Karpas-422 (cell line): ENCODE measurements at regions not wholly inside any gene's neighbourhood (a gene's known extent, or its start where the extent isn't known, plus 50 kb on each side); places are given as distances from the start of the nearest gene placed in this dataset.

ENCODE experiments used
- DNase-seq: peaks from one replicate; pipeline ENCODE4 v3.0.0-alpha.2; 2015
- H2AFZ ChIP-seq: fragments of 200-600 bp; sonication (generic); 2 replicates; pipeline ENCODE4 v1.6.1; 2014; ENCODE audit warnings: antibody characterized with exemption, low read length, mixed read lengths
- H3K27ac ChIP-seq: fragments of 200-600 bp; sonication (generic); 2 replicates; pipeline ENCODE4 v1.5.1; 2014; ENCODE audit warnings: mild to moderate bottlenecking, low read length, moderate library complexity
- H3K27me3 ChIP-seq: fragments of 200-600 bp; sonication (generic); 2 replicates; pipeline ENCODE4 v1.6.1; 2014; ENCODE audit warnings: low read length, mixed read lengths
- H3K36me3 ChIP-seq: fragments of 200-600 bp; sonication (generic); 2 replicates; pipeline ENCODE4 v1.6.1; 2014; ENCODE audit warnings: low read length, mixed read lengths; ENCODE audit not compliant: insufficient read depth
- H3K4me1 ChIP-seq: fragments of 200-600 bp; sonication (generic); 2 replicates; pipeline ENCODE4 v1.6.1; 2014; ENCODE audit warnings: mild to moderate bottlenecking, low read length, mixed read lengths
- H3K4me2 ChIP-seq: fragments of 200-600 bp; sonication (generic); 2 replicates; pipeline ENCODE4 v1.6.1; 2014; ENCODE audit warnings: low read length, low read depth, mild to moderate bottlenecking; ENCODE audit not compliant: poor library complexity, severe bottlenecking
- H3K4me3 ChIP-seq: fragments of 200-600 bp; sonication (generic); 2 replicates; pipeline ENCODE4 v1.5.1; 2014; ENCODE audit warnings: mild to moderate bottlenecking, antibody characterized with exemption, low read length, mixed read lengths
- H3K79me2 ChIP-seq: fragments of 200-600 bp; sonication (generic); 2 replicates; pipeline ENCODE4 v1.6.1; 2014; ENCODE audit warnings: mild to moderate bottlenecking, low read length, mixed read lengths
- H3K9ac ChIP-seq: fragments of 200-600 bp; sonication (generic); 2 replicates; pipeline ENCODE4 v1.6.0; 2014; ENCODE audit warnings: low read length
- H3K9me2 ChIP-seq: fragments of 200-600 bp; sonication (generic), shearing (Covaris generic); replicated peaks from 2 replicates; pipeline ENCODE4 v1.6.0; 2014; ENCODE audit warnings: mild to moderate bottlenecking, low read length, moderate library complexity; ENCODE audit not compliant: insufficient read depth
- H3K9me3 ChIP-seq: fragments of 300-700, 200-600 bp; sonication (generic); 2 replicates; pipeline ENCODE4 v1.6.1; 2014; ENCODE audit warnings: low read length, mixed read lengths
- H4K20me1 ChIP-seq: fragments of 200-600 bp; sonication (generic); 2 replicates; pipeline ENCODE4 v1.6.1; 2014; ENCODE audit warnings: mild to moderate bottlenecking, antibody characterized with exemption, low read length, low read depth; ENCODE audit not compliant: insufficient read depth

DNA sequence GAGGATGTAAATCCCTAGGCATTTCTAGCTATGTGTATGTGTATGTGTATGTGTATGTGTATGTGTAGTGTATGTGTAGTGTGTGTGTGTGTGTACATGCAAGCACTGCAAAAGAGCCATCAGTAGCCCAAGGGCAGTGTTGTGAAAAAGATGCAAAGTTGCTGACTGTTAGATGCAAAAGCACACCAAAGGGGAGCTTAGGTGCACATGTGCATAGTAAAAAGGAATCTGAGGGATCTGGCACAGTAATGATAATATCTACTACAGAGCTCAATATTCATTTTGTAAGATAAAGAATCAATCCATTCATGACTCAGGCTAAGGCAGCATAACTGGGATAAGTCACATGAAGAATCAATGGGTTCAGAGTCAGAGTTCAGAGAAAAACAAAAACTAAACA lies 80.2 kb downstream of the TMEM47 start:
- no peaks in the 10 kb centered on the region for H4K20me1 ChIP-seq
- H3K27ac ChIP-seq: no peak overlapping the region
- no peak overlapping the region for H2AFZ ChIP-seq
- no peak for DNase-seq
- H3K9me3 ChIP-seq: peaks cover 8% of the 10 kb centered on the region; the same call in 1 of the 2 replicates
- H3K4me1 ChIP-seq: no peaks in the 10 kb centered on the region
- H3K4me3 ChIP-seq: no peak overlapping the region
- no peak overlapping the region for H3K4me2 ChIP-seq
- no peak overlapping the region for H3K9ac ChIP-seq
- H3K36me3 ChIP-seq: no peaks in the 10 kb centered on the region
- H3K79me2 ChIP-seq: no peaks in the 10 kb centered on the region
- H3K9me2 ChIP-seq: no peaks in the 10 kb centered on the region
- no peaks in the 10 kb centered on the region for H3K27me3 ChIP-seq

GRCh38 chrX:34565981-34566380 lies 91.1 kb downstream of the TMEM47 start:
- Histone ChIP-seq H2AFZ (no peak overlapping the region), H3K9me2 (no peaks in the 10 kb centered on the region), H3K9ac (no peak overlapping the region), H3K9me3 (peaks cover 17% of the 10 kb centered on the region), H3K4me3 (no peak overlapping the region), H3K4me1 (no peaks in the 10 kb centered on the region), H3K27ac (no peak overlapping the region), H4K20me1 (no peaks in the 10 kb centered on the region), H3K36me3 (no peaks in the 10 kb centered on the region), H3K27me3 (no peaks in the 10 kb centered on the region), H3K79me2 (no peaks in the 10 kb centered on the region), H3K4me2 (no peak overlapping the region)
- DNase-seq: no peak

GRCh38 chrX:34563804-34564203 lies 93.3 kb downstream of the TMEM47 start:
- H3K27ac ChIP-seq: no peak overlapping the region
- H3K9me3 ChIP-seq: peaks cover 21% of the 10 kb centered on the region
- no peak for DNase-seq
- no peaks in the 10 kb centered on the region for H3K79me2 ChIP-seq
- H3K4me1 ChIP-seq: no peaks in the 10 kb centered on the region
- no peak overlapping the region for H2AFZ ChIP-seq
- H3K4me3 ChIP-seq: no peak overlapping the region
- no peak overlapping the region for H3K4me2 ChIP-seq
- H3K9ac ChIP-seq: no peak overlapping the region
- H3K9me2 ChIP-seq: no peaks in the 10 kb centered on the region
- H4K20me1 ChIP-seq: no peaks in the 10 kb centered on the region
- H3K36me3 ChIP-seq: no peaks in the 10 kb centered on the region
- no peaks in the 10 kb centered on the region for H3K27me3 ChIP-seq

DNA sequence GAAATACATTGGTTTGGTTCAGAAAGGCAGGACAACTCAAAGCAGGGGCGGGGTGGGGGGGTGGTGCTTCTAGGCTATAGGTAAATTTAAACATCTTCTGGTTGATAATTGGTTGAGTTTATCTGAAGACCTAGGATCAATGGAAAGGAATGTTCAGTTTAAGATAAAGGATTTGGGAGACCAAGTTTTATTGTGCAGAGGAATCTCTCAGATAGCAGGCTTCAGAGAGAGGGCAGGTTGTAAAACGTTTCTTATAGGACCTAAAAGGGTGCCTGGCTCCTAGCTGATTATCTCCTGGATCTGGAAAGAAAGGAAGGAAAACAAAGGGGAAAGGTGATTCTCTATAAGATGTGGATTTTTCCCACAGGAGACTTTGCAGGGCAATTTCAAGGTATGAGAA lies 94.0 kb downstream of the TMEM47 start:
- no peaks in the 10 kb centered on the region for H3K79me2 ChIP-seq
- H3K27me3 ChIP-seq: no peaks in the 10 kb centered on the region
- H3K36me3 ChIP-seq: no peaks in the 10 kb centered on the region
- no peaks in the 10 kb centered on the region for H3K4me1 ChIP-seq
- no peak overlapping the region for H3K9ac ChIP-seq
- H3K9me2 ChIP-seq: no peaks in the 10 kb centered on the region
- H3K4me2 ChIP-seq: no peak overlapping the region
- no peak for DNase-seq
- H2AFZ ChIP-seq: no peak overlapping the region
- no peaks in the 10 kb centered on the region for H4K20me1 ChIP-seq
- no peak overlapping the region for H3K4me3 ChIP-seq
- peaks cover 21% of the 10 kb centered on the region for H3K9me3 ChIP-seq
- H3K27ac ChIP-seq: no peak overlapping the region

GRCh38 chrX:34562006-34562405 lies 95.1 kb downstream of the TMEM47 start:
- H3K79me2 ChIP-seq: no peaks in the 10 kb centered on the region
- H4K20me1 ChIP-seq: no peaks in the 10 kb centered on the region
- no peak overlapping the region for H3K4me3 ChIP-seq
- H3K36me3 ChIP-seq: no peaks in the 10 kb centered on the region
- peaks cover 18% of the 10 kb centered on the region for H3K9me3 ChIP-seq
- no peak overlapping the region for H3K27ac ChIP-seq
- no peak overlapping the region for H3K4me2 ChIP-seq
- no peak overlapping the region for H3K9ac ChIP-seq
- DNase-seq: no peak
- H2AFZ ChIP-seq: no peak overlapping the region
- H3K9me2 ChIP-seq: no peaks in the 10 kb centered on the region
- no peaks in the 10 kb centered on the region for H3K4me1 ChIP-seq
- no peaks in the 10 kb centered on the region for H3K27me3 ChIP-seq

- Histone ChIP-seq H3K9ac (no peak overlapping the region), H3K9me3 (peaks cover 12% of the 10 kb centered on the region), H3K4me1 (no peaks in the 10 kb centered on the region), H3K27ac (no peak overlapping the region), H3K27me3 (no peaks in the 10 kb centered on the region), H3K4me2 (no peak overlapping the region), H2AFZ (no peak overlapping the region), H3K9me2 (no peaks in the 10 kb centered on the region), H3K36me3 (no peaks in the 10 kb centered on the region), H3K4me3 (no peak overlapping the region), H3K79me2 (no peaks in the 10 kb centered on the region), H4K20me1 (no peaks in the 10 kb centered on the region)
- DNase-seq: no peak
Observed at GRCh38 chrX:34560180-34560579, 96.9 kb downstream of the TMEM47 start.

DNA sequence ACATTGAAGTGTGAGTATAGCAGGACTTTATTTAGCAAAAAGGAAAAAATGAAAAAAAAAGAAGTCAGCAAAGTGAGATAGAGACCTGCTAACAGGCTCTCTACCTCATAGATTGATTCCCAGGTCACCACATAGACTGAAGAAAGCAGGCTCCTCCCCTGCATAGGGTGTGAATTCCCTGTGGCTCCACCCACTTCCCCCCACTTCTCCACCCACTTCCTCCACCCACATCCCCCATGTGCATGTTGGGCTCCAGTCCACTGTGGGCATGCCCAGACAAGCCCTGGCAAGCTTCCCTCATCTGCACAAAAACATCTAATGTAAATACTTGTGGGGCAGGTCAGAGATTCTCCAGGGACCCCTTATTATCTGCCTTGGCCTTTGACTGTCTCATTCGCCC lies 97.8 kb downstream of the TMEM47 start:
- no peaks in the 10 kb centered on the region for H3K4me1 ChIP-seq
- no peaks in the 10 kb centered on the region for H3K79me2 ChIP-seq
- peaks cover 7% of the 10 kb centered on the region for H3K9me3 ChIP-seq
- no peak overlapping the region for H3K27ac ChIP-seq
- H3K4me3 ChIP-seq: no peak overlapping the region
- DNase-seq: no peak
- no peaks in the 10 kb centered on the region for H3K27me3 ChIP-seq
- no peaks in the 10 kb centered on the region for H3K9me2 ChIP-seq
- no peak overlapping the region for H3K9ac ChIP-seq
- no peak overlapping the region for H3K4me2 ChIP-seq
- no peaks in the 10 kb centered on the region for H4K20me1 ChIP-seq
- H3K36me3 ChIP-seq: no peaks in the 10 kb centered on the region
- H2AFZ ChIP-seq: no peak overlapping the region

- no peaks in the 10 kb centered on the region for H3K36me3 ChIP-seq
- no peaks in the 10 kb centered on the region for H3K9me2 ChIP-seq
- no peak for DNase-seq
- H3K27me3 ChIP-seq: no peaks in the 10 kb centered on the region
- H4K20me1 ChIP-seq: no peaks in the 10 kb centered on the region
- H3K79me2 ChIP-seq: no peaks in the 10 kb centered on the region
- H2AFZ ChIP-seq: no peak overlapping the region
- H3K9ac ChIP-seq: no peak overlapping the region
- H3K4me3 ChIP-seq: no peak overlapping the region
- no peak overlapping the region for H3K27ac ChIP-seq
- H3K4me2 ChIP-seq: no peak overlapping the region
- H3K4me1 ChIP-seq: no peaks in the 10 kb centered on the region
- H3K9me3 ChIP-seq: peaks cover 4% of the 10 kb centered on the region; the same call in 1 of the 2 replicates
Observed at GRCh38 chrX:34557733-34558132, 99.4 kb downstream of the TMEM47 start.

DNA sequence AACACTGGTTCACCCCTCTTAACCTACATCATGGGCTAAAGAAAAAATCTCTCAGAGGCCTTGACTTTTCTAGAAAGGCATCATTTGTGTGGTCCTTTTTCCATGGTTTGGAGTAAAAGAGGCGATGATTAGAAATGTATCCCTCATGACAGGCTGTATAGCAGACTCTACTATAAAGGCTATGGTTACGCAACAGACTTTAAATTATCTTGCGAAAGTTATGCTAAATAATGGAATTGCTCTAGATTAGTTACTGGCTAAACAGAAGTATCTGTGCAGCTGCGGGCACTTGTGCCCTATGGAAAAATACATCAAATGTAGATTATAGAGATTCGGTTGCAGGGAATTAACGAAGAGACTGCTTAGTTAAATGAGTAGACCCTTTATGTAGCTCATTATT lies 101.6 kb downstream of the TMEM47 start:
- Histone ChIP-seq H2AFZ (no peak overlapping the region), H3K27me3 (no peaks in the 10 kb centered on the region), H3K4me3 (no peak overlapping the region), H4K20me1 (no peaks in the 10 kb centered on the region), H3K9me3 (peaks cover 4% of the 10 kb centered on the region), H3K79me2 (no peaks in the 10 kb centered on the region), H3K36me3 (no peaks in the 10 kb centered on the region), H3K27ac (no peak overlapping the region), H3K9ac (no peak overlapping the region), H3K9me2 (no peaks in the 10 kb centered on the region), H3K4me2 (no peak overlapping the region), H3K4me1 (no peaks in the 10 kb centered on the region)
- DNase-seq: no peak
